GM12874 (cell line): ENCODE measurements at regions not wholly inside any gene's neighbourhood (a gene's known extent, or its start where the extent isn't known, plus 50 kb on each side); places are given as distances from the start of the nearest gene placed in this dataset.

Experiments used
- TF ChIP-seq, protein P1 (sequence below): IDR thresholded peaks from 2 replicates; pipeline ENCODE4 v1.5.1; 2011; ENCODE audit warnings: low read depth, mild to moderate bottlenecking, control low read depth, low read length, moderate library complexity; ENCODE audit not compliant: insufficient read depth

GRCh38 chr1:195516036-195516435, 1092.2 kb downstream of the KCNT2 start:
- TF ChIP-seq, protein P1, sequence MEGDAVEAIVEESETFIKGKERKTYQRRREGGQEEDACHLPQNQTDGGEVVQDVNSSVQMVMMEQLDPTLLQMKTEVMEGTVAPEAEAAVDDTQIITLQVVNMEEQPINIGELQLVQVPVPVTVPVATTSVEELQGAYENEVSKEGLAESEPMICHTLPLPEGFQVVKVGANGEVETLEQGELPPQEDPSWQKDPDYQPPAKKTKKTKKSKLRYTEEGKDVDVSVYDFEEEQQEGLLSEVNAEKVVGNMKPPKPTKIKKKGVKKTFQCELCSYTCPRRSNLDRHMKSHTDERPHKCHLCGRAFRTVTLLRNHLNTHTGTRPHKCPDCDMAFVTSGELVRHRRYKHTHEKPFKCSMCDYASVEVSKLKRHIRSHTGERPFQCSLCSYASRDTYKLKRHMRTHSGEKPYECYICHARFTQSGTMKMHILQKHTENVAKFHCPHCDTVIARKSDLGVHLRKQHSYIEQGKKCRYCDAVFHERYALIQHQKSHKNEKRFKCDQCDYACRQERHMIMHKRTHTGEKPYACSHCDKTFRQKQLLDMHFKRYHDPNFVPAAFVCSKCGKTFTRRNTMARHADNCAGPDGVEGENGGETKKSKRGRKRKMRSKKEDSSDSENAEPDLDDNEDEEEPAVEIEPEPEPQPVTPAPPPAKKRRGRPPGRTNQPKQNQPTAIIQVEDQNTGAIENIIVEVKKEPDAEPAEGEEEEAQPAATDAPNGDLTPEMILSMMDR: no peak

- TF ChIP-seq, protein P1: no peak
These were observed 1096.7 kb downstream of the KCNT2 start for GRCh38 chr1:195511501-195511900.

DNA sequence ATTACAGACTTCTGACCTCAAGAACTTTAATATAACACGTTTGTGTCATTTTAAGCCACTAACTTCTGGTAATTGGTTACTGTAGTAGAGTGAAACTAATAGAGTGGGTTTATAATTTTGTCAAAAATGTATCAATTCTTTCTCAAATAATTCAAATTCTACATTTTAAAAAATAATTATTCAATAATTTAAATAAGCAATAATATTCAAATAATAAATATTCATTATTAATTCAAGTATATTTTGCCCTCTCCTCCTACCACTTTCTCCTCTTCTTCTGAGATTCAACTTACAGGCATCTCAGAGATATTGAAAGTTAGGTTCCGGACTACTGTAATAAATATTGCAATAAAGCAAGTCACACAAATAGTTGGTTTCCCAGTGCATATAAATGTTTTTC, 1107.1 kb downstream of the KCNT2 start:
- TF ChIP-seq, protein P1: no peak

DNA sequence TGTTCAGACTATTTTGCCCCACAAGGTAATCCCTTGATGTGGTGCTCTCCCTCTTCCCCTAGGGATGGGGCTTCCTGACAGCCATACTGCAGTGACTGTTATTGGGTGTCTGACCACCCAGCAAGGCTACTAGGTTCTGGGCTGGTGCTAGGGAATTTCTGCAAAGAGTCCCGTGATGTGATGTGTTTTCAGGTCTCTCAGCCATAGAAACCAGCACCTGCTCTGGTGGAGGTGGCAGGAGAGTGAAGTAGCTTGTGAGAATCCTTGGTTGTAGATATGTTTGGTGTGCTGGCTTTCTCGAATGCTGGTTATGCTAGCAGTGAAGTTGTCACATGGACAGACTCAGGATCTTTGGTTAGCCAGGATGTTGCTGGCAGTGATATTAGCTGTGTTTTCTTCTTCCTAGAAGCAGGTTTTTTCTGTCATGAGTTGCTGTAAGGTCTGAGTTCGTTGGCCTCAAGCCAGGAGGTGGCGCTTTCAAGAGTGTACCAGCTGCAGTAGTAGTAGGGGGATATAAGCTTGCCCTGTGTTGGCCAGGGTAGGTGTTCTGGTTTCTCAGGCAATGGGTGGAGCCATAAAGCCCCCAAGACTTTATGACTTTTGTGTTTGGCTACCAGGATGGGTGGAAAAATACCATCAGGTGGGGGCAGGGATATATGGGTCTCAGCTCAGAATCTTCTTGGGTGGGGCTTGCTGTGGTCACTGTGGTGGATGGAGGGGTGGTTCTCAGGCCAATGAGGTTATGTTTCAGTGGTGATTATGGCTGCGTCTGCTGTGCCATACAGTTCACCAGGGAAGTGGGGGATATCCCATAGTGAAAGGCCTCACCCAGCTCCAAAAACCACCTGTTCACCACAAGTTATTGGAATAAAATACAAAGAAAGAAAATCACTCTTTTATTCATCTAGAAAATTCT, 1112.3 kb downstream of the KCNT2 start:
- TF ChIP-seq, protein P1: no peak

- TF ChIP-seq, protein P1: no peak
These were observed 1126.1 kb downstream of the KCNT2 start for GRCh38 chr1:195482137-195482536.

DNA sequence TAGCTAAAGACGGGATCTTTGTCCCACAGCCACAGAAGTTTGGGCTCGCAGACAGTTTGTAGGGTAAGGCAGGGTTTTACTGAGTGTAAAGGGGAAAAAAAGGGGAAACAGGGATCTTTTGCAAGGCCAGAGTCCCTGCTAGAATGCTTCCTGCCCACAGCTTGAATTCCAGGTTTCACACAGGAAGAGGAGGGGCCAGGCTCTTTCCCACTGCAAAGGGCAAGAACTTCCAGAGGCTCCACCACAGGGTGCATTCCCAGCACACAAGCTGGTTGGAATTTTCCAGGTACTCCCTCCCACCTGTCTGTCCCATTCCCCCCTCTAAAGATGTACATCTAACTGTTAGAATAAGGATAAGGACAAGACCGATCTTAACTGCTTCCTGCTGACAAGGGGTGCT, 1126.9 kb downstream of the KCNT2 start:
- TF ChIP-seq, protein P1: no peak

GRCh38 chr1:195475568-195475967, 1132.7 kb downstream of the KCNT2 start:
- TF ChIP-seq, protein P1: no peak
